Hematopoietic multipotent progenitor cell treated with erythropoietin and hydrocortisone succinate and interleukin-3 and kit ligand, for 4 days (in vitro differentiated cells): ENCODE measurements at regions not wholly inside any gene's neighbourhood (a gene's known extent, or its start where the extent isn't known, plus 50 kb on each side); places are given as distances from the start of the nearest gene placed in this dataset.
A peak's percentile ranks its signal among the peaks of the same experiment; 100 is the strongest.
"Not testable (repeated sequence)": the region's sequence is repeated elsewhere in the genome, so short reads cannot be mapped to it uniquely, and the experiment has no call there.

Source experiments
- DNase-seq: peaks from one replicate; pipeline ENCODE4 v3.0.0-alpha.2; 2015

GRCh38 chr14:55807053-55807880 lies 227.3 kb downstream of the KTN1 start:
- peak; percentile 96 for DNase-seq

GRCh38 chr14:55807881-55808379 lies 227.9 kb downstream of the KTN1 start:
- no peak for DNase-seq

DNA sequence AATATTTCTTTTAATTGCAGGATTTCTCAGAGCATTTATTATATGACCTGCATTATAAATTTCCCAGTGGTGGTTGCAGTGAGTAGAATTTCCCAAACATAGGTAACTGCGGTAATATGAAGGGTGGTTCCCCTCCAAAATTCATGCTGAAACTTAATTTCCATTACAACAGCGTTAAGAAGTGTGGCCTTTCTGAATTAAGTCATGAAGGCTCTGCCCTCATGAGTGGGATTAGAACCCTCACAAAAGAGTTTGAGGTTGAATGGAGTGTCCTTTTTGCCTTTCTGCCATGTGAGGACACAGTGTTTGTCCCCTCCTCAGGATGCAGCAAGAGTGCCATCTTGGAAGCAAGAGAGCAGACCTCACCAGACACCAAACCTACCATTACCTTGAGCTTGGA lies 233.6 kb downstream of the KTN1 start:
- no peak for DNase-seq

GRCh38 chr14:55814064-55814463 lies 234.1 kb downstream of the KTN1 start:
- no peak for DNase-seq

DNA sequence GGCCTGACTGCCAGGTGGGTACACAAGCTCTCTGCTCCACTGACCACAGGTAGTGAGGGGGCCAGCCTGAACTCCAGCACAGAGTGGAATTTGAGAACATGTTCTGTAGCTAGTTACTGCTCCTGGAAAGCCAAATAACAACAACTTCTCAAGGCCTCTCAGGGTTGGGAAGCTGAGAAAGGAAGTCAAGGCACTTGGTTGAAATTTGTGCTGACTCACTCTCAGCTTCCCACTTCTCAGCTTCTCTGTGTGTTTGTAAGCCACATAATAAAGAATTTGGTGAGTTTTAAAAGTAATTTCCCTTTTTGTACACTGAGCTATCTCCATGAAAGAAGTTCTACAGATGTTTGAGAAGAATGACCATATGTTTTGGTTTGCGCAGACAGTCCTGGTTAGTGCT lies 234.9 kb downstream of the KTN1 start:
- DNase-seq: peak; percentile 72

GRCh38 chr14:55816225-55816624 lies 236.2 kb downstream of the KTN1 start:
- no peak for DNase-seq

- peak; percentile 58 for DNase-seq
Observed at GRCh38 chr14:55819610-55820304, 239.8 kb downstream of the KTN1 start.

GRCh38 chr14:55822906-55823305 lies 242.9 kb downstream of the KTN1 start:
- no peak for DNase-seq

GRCh38 chr14:55832122-55832911 lies 252.3 kb downstream of the KTN1 start:
- no peak for DNase-seq

- DNase-seq: no peak
Observed at GRCh38 chr14:55832974-55833373, 253.0 kb downstream of the KTN1 start.

GRCh38 chr14:55834390-55834789 lies 254.4 kb downstream of the KTN1 start:
- no peak for DNase-seq

GRCh38 chr14:55835985-55836384 lies 256.0 kb downstream of the KTN1 start:
- DNase-seq: no peak

DNA sequence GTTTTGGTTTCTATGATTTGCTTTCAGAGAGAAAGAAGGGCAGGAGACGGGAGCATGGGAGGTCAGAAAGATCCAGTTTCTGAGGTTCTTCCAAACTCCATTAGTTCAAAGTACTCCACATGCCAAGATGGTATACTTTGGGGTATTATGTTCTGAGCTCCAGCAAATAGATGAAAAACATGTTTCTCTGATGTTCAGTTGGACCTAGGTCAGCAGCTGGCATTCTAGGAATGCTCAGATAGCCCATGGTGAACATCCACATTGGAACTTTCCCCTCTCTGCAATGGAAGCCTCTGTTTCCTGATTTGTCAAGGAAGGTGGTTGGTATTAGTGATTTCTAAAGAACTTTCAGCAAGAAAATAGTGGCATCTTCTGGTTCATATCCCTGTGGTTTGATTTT lies 257.5 kb downstream of the KTN1 start:
- DNase-seq: no peak

DNA sequence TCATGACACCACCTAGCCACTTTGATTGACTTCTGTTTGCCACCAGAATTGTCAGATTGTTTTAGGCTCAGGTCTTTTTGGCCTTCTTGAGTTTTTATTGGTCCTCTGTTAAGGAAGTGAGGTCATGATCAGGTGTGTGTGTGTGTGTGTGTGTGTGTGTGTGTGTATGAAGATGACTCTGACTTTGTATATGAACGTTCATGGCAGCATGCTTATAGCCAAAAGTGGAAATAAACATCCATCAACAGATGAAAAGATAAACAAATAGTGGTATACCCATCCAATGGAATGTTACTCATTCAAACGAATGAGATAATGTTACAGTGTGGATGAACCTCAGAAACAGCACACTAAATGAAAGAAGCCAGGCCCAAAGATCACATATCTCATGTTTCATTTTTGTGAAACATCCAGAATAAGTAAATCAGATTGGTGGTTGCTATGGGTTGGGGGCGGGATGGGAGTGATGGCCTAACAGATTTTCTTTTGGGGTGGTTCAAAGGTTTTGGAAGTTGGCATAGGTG lies 258.6 kb downstream of the KTN1 start:
- DNase-seq: no peak

GRCh38 chr14:55839301-55839947 lies 259.4 kb downstream of the KTN1 start:
- not testable (repeated sequence) for DNase-seq

GRCh38 chr14:55840821-55841220 lies 260.8 kb downstream of the KTN1 start:
- no peak for DNase-seq

- DNase-seq: no peak
Observed at GRCh38 chr14:55841625-55842024, 261.6 kb downstream of the KTN1 start.

GRCh38 chr14:55843718-55844403 lies 263.9 kb downstream of the KTN1 start:
- peak; percentile 8 for DNase-seq

- DNase-seq: no peak
Observed at GRCh38 chr14:55845963-55846825, 266.2 kb downstream of the KTN1 start.

DNA sequence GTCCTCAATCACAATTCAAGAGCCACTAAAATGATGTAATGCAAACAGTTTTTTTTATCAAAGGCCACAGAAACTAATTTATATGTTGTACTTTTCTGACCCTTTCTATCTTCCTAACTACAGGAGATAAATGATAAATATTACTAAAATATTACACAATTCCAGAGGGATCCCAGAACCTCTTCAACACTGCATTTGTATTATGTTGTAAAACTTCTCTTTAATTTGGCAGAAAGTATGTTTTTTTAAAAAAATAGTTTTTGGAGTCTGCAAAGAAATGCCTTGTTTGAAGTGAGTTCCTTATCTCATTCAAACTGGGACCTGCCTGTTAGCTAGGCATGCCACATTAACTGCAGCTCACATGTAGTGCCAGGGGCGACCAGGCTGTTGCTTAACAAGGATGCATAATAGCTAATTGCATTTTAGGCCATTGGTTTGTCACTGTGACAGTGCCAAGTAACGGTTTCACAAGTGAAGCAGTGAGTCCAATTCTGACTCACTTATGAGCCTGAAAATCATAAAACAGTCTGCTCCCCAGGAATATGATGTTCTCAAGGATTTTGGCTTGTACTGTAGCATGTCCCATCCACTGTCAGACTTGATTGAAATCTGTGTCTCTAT lies 266.9 kb downstream of the KTN1 start:
- peak; percentile 8 for DNase-seq
